ENCODE measurements at regions not wholly inside any gene's neighbourhood (a gene's known extent, or its start where the extent isn't known, plus 50 kb on each side); places are given as distances from the start of the nearest gene placed in this dataset.

GRCh38 chr10:84626397-84627087 is 298.2 kb downstream of the CCSER2 start:
- TF ChIP-seq ZNF394 (tag by site-specific recombination; IDR thresholded peaks at IDR 0.05; ENCODE audit: borderline replicate concordance) (no peak), ZSCAN23 (tag by site-specific recombination; IDR thresholded peaks at IDR 0.05) (no peak), ZNF184 (tag by site-specific recombination; IDR thresholded peaks at IDR 0.05) (no peak), ZNF548 (tag by site-specific recombination; IDR thresholded peaks at IDR 0.05) (no peak), MYNN (tag by site-specific recombination; IDR thresholded peaks at IDR 0.05; ENCODE audit: borderline replicate concordance) (no peak), ZNF416 (tag by site-specific recombination; IDR thresholded peaks at IDR 0.05) (no peak), ZNF473 (tag by site-specific recombination; IDR thresholded peaks at IDR 0.05) (no peak), ZBTB10 (tag by site-specific recombination; IDR thresholded peaks at IDR 0.05) (no peak), ZNF311 (tag by site-specific recombination; IDR thresholded peaks at IDR 0.05; ENCODE audit: borderline replicate concordance) (no peak), ZNF157 (tag by site-specific recombination; IDR thresholded peaks at IDR 0.05) (no peak), ZNF558 (tag by site-specific recombination; IDR thresholded peaks at IDR 0.05) (no peak), ZNF677 (tag by site-specific recombination; IDR thresholded peaks at IDR 0.05) (no peak)
- CTCF ChIA-PET, result interaction anchor here (1.3 kb wide), 1 partner anchor 38 kb away, joined by 5 read pairs; no protein-coding TSS in a partner anchor
- H3K27ac ChIP-seq (ENCODE audit: extremely low read depth, low read depth, low read length), result no peak overlapping the region
- H3K9me3 ChIP-seq (ENCODE audit: control insufficient read depth, insufficient read depth, low read depth, low read length), result no peaks in the 10 kb centered on the region
- no peak overlapping the region for H3K4me3 ChIP-seq (ENCODE audit: low read depth, low read length)
- H3K4me1 ChIP-seq (ENCODE audit: control insufficient read depth, insufficient read depth, low read length), result no peaks in the 10 kb centered on the region
- POLR2A ChIA-PET, result no interaction called here
- H3K36me3 ChIP-seq (ENCODE audit: control insufficient read depth in 2 of 2, insufficient read depth in 1 of 2, low read length in 2 of 2), result no peaks in the 10 kb centered on the region

GRCh38 chr10:84632866-84633265 is 304.5 kb downstream of the CCSER2 start:
- Histone ChIP-seq H3K9me3 (ENCODE audit: control insufficient read depth, insufficient read depth, low read depth, low read length) (no peaks in the 10 kb centered on the region), H3K27ac (ENCODE audit: extremely low read depth, low read depth, low read length) (no peak overlapping the region), H3K36me3 (ENCODE audit: control insufficient read depth in 2 of 2, insufficient read depth in 1 of 2, low read length in 2 of 2) (no peaks in the 10 kb centered on the region), H3K4me1 (ENCODE audit: control insufficient read depth, insufficient read depth, low read length) (no peaks in the 10 kb centered on the region), H3K4me3 (ENCODE audit: low read depth, low read length) (no peak overlapping the region)
- CTCF ChIA-PET, result interaction anchor here (0.6 to 0.9 kb wide), 2 partner anchors 19 to 225 kb away, joined by 3 read pairs; no protein-coding TSS in a partner anchor
- POLR2A ChIA-PET, result no interaction called here
- TF ChIP-seq OVOL3 (tag by site-specific recombination; IDR thresholded peaks at IDR 0.05) (no peak), SETDB1 (IDR thresholded peaks at IDR 0.05; ENCODE audit: insufficient read length, low read length) (no peak), ZNF777 (tag by site-specific recombination; IDR thresholded peaks at IDR 0.05; ENCODE audit: borderline replicate concordance) (no peak), ZNF843 (tag by site-specific recombination; IDR thresholded peaks at IDR 0.05) (no peak), ZNF792 (tag by site-specific recombination; IDR thresholded peaks at IDR 0.05) (no peak), TCF7L2 (IDR thresholded peaks at IDR 0.05; ENCODE audit: borderline replicate concordance, low read depth, low read length) (no peak), KLF17 (tag by site-specific recombination; IDR thresholded peaks at IDR 0.05) (no peak), ZNF302 (tag by site-specific recombination; IDR thresholded peaks at IDR 0.05; ENCODE audit: low read depth) (no peak), ZNF449 (tag by site-specific recombination; IDR thresholded peaks at IDR 0.05) (no peak), ZNF426 (tag by site-specific recombination; IDR thresholded peaks at IDR 0.05) (no peak), BCL11B (tag by site-specific recombination; IDR thresholded peaks at IDR 0.05; ENCODE audit: low read depth) (no peak), PATZ1 (tag by site-specific recombination; IDR thresholded peaks at IDR 0.05) (no peak), HOXC10 (CRISPR knock-in tag; IDR thresholded peaks at IDR 0.05) (no peak), ZNF394 (tag by site-specific recombination; IDR thresholded peaks at IDR 0.05; ENCODE audit: borderline replicate concordance) (no peak), KLF16 (tag by site-specific recombination; IDR thresholded peaks at IDR 0.05) (no peak), ZBTB8A (tag by site-specific recombination; IDR thresholded peaks at IDR 0.05) (no peak), ZNF341 (tag by site-specific recombination; IDR thresholded peaks at IDR 0.05; ENCODE audit: low read depth) (no peak), ZNF837 (tag by site-specific recombination; IDR thresholded peaks at IDR 0.05) (no peak)
